ENCODE measurements at regions not wholly inside any gene's neighbourhood (a gene's known extent, or its start where the extent isn't known, plus 50 kb on each side); places are given as distances from the start of the nearest gene placed in this dataset.

- no peaks in the 10 kb centered on the region for H3K36me3 ChIP-seq
- 44 to 62% (median 54%) methylated on average over 20 of the region's 20 CpGs for WGBS, 3 donors
These were observed 171.6 kb upstream of the TNRC6C start for GRCh38 chr17:77786740-77787505.

GRCh38 chr17:77790143-77790829 lies 168.2 kb upstream of the TNRC6C start:
- Histone ChIP-seq H3K4me3 (no peak overlapping the region), H3K27ac (no peak overlapping the region), H3K36me3 (no peaks in the 10 kb centered on the region), H3K9me3 (no peaks in the 10 kb centered on the region), H3K4me1 (ENCODE audit: insufficient read depth) (no peaks in the 10 kb centered on the region), H3K27me3 (no peaks in the 10 kb centered on the region)
- intact Hi-C loops (cut with DNase I) = no loop called here
- no peak for DNase-seq
- 58 to 65% (median 63%) methylated on average over 9 of the region's 9 CpGs for WGBS, 3 donors
- no peak for TF ChIP-seq POLR2A (IDR thresholded peaks at IDR 0.05)
- TF ChIP-seq CTCF (IDR thresholded peaks at IDR 0.05) = no peak
- TF ChIP-seq EP300 (IDR thresholded peaks at IDR 0.05) = no peak

More at GRCh38 chr17:77786740-77787505, 171.6 kb upstream of the TNRC6C start:
- no peaks in the 10 kb centered on the region for H3K9me3 ChIP-seq
- H3K4me1 ChIP-seq (ENCODE audit: insufficient read depth) = no peaks in the 10 kb centered on the region
- no peak overlapping the region for H3K4me3 ChIP-seq
- no peak overlapping the region for H3K27ac ChIP-seq
- intact Hi-C loops (cut with DNase I) = no loop called here
- H3K27me3 ChIP-seq = no peaks in the 10 kb centered on the region
- no peak for TF ChIP-seq EP300 (IDR thresholded peaks at IDR 0.05)
- no peak for TF ChIP-seq POLR2A (IDR thresholded peaks at IDR 0.05)
- no peak for TF ChIP-seq CTCF (IDR thresholded peaks at IDR 0.05)
- DNase-seq = no peak

- Histone ChIP-seq H3K36me3 (no peaks in the 10 kb centered on the region), H3K9me3 (no peaks in the 10 kb centered on the region), H3K27me3 (no peaks in the 10 kb centered on the region), H3K4me1 (ENCODE audit: insufficient read depth) (no peaks in the 10 kb centered on the region), H3K4me3 (no peak overlapping the region), H3K27ac (no peak overlapping the region)
- intact Hi-C loops (cut with DNase I) = no loop called here
- WGBS, 3 donors = 77 to 84% (median 82%) methylated on average over 10 of the region's 10 CpGs
- DNase-seq = no peak
- no peak for TF ChIP-seq CTCF (IDR thresholded peaks at IDR 0.05)
- TF ChIP-seq POLR2A (IDR thresholded peaks at IDR 0.05) = no peak
- TF ChIP-seq EP300 (IDR thresholded peaks at IDR 0.05) = no peak
These were observed 165.9 kb upstream of the TNRC6C start for GRCh38 chr17:77792626-77793025.

- intact Hi-C loops (cut with DNase I) = no loop called here
- no peaks in the 10 kb centered on the region for H3K36me3 ChIP-seq
- WGBS, 3 donors = 57 to 77% (median 71%) methylated on average over 40 of the region's 40 CpGs
- TF ChIP-seq POLR2A (IDR thresholded peaks at IDR 0.05) = no peak
- no peak for TF ChIP-seq CTCF (IDR thresholded peaks at IDR 0.05)
- no peak for TF ChIP-seq EP300 (IDR thresholded peaks at IDR 0.05)
- H3K27ac ChIP-seq = no peak overlapping the region
- no peaks in the 10 kb centered on the region for H3K9me3 ChIP-seq
- no peaks in the 10 kb centered on the region for H3K27me3 ChIP-seq
- H3K4me1 ChIP-seq (ENCODE audit: insufficient read depth) = peaks cover 1% of the 10 kb centered on the region
- no peak overlapping the region for H3K4me3 ChIP-seq
- no peak for DNase-seq
These were observed 165.1 kb upstream of the TNRC6C start for GRCh38 chr17:77793146-77793970.
